ENCODE measurements at regions not wholly inside any gene's neighbourhood (a gene's known extent, or its start where the extent isn't known, plus 50 kb on each side); places are given as distances from the start of the nearest gene placed in this dataset.

DNA sequence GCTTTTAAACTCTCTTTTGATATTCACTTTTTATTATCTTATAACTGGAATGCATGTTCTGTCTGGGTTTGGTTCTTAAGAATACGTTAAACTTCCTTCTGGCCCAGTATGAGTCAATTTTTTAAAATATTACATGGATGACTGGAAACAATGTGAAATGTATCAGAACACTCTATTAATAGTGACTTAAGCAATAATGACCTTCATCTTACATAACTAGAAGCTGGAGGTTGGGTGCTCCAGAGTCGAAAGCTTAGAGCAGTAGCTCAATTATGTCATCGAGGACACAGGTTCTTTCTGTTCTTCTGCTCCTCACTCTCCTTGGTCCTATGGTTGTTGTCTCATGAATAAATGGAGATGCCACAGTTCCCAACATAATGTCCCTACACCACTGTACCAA, 91.6 kb upstream of the FOXD3 start:
- H3K27ac ChIP-seq: no peak overlapping the region
- TF ChIP-seq POLR2AphosphoS5 (IDR thresholded peaks at IDR 0.05): no peak
- TF ChIP-seq POLR2A (IDR thresholded peaks at IDR 0.05): no peak
- TF ChIP-seq, protein P1, sequence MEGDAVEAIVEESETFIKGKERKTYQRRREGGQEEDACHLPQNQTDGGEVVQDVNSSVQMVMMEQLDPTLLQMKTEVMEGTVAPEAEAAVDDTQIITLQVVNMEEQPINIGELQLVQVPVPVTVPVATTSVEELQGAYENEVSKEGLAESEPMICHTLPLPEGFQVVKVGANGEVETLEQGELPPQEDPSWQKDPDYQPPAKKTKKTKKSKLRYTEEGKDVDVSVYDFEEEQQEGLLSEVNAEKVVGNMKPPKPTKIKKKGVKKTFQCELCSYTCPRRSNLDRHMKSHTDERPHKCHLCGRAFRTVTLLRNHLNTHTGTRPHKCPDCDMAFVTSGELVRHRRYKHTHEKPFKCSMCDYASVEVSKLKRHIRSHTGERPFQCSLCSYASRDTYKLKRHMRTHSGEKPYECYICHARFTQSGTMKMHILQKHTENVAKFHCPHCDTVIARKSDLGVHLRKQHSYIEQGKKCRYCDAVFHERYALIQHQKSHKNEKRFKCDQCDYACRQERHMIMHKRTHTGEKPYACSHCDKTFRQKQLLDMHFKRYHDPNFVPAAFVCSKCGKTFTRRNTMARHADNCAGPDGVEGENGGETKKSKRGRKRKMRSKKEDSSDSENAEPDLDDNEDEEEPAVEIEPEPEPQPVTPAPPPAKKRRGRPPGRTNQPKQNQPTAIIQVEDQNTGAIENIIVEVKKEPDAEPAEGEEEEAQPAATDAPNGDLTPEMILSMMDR (IDR thresholded peaks at IDR 0.05): no peak
- intact Hi-C loops (cut with DNase I; ENCODE audit: low total_unique reads): no loop called here

DNA sequence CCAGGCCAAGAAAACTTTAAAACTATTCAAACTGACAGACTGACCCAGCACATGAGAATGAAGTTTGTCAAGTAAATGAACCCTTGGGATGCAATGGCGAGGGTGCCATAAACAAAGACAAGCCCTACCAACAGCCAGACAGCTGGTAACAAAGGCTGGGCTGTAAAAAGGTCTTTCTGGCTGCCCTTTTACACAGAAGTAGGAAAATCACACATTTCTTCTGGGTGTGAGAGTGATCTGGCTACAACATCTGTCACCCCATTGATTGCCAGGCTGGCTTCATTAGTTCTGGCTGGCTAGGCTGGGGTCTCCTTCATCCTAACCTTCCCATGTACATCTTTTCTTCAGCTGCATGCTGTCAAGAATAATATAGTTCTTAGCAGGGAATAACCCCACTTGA, 83.6 kb upstream of the FOXD3 start:
- no peak for TF ChIP-seq POLR2AphosphoS5 (IDR thresholded peaks at IDR 0.05)
- TF ChIP-seq POLR2A (IDR thresholded peaks at IDR 0.05): no peak
- TF ChIP-seq, protein P1 (IDR thresholded peaks at IDR 0.05): no peak
- intact Hi-C loops (cut with DNase I; ENCODE audit: low total_unique reads): loop anchor here (5.0 kb wide), 1 partner anchor 706 kb away; no protein-coding TSS in a partner anchor
- H3K36me3 ChIP-seq: no peaks in the 10 kb centered on the region
- H3K4me3 ChIP-seq: no peak overlapping the region
- DNase-seq (ENCODE audit: low spot score in 2 of 2): no peak
- H3K27me3 ChIP-seq: no peaks in the 10 kb centered on the region
- H3K9me3 ChIP-seq: peaks cover 0 to 6% of the 10 kb centered on the region in 2 donors
- no peak overlapping the region for H3K27ac ChIP-seq
- H3K4me1 ChIP-seq: no peaks in the 10 kb centered on the region

More for the DNA sequence above, 91.6 kb upstream of the FOXD3 start:
- Histone ChIP-seq H3K4me3 (no peak overlapping the region), H3K36me3 (no peaks in the 10 kb centered on the region), H3K4me1 (no peaks in the 10 kb centered on the region), H3K9me3 (peaks cover 0 to 6% of the 10 kb centered on the region in 2 donors), H3K27me3 (no peaks in the 10 kb centered on the region)
- DNase-seq (ENCODE audit: low spot score in 2 of 2): no peak

DNA sequence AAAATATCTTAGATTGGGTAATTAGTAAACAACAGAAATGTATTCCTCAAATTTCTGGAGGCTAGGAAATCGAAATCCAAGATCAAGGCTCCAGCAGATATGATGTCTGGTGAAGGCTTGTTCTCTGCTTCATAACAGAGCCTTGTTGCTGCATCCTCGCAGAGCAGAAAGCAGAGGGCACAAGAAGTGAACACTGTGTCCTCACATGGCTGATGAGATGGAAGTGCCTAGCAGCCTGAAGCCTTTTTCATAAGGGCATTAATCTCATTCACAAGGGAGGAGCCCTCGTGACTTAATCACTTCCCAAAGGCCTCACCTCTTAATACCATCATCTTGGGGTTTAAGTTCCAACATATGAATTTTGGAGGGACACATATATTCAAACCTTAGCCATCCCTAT, 77.2 kb upstream of the FOXD3 start:
- intact Hi-C loops (cut with DNase I; ENCODE audit: low total_unique reads): no loop called here

DNA sequence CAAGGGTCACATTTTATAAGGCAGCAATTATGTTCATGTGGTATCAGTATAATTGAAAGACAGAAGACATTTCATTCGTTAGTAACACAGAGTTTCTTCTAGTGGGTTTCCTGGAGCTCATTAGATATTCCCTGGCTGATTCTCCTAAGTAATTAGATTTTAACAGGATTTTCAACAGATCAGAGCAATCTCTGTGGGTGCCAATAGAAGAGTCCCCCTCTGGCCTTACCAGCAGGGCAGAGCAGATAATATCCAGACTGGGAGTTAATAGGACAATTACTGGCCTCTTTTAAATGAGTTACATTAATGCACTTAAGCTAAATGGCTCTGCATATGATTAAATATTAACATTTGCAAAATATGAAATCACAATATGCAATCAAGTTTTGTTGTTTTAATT, 74.2 kb upstream of the FOXD3 start:
- H3K27me3 ChIP-seq: no peaks in the 10 kb centered on the region
- TF ChIP-seq POLR2AphosphoS5 (IDR thresholded peaks at IDR 0.05) (no peak), POLR2A (IDR thresholded peaks at IDR 0.05) (no peak)
- TF ChIP-seq, protein P1 (IDR thresholded peaks at IDR 0.05): no peak
- no peak overlapping the region for H3K27ac ChIP-seq
- no peaks in the 10 kb centered on the region for H3K36me3 ChIP-seq
- no peaks in the 10 kb centered on the region for H3K4me1 ChIP-seq
- H3K9me3 ChIP-seq: no peaks in the 10 kb centered on the region
- no peak overlapping the region for H3K4me3 ChIP-seq
- DNase-seq (ENCODE audit: low spot score in 2 of 2): no peak
- intact Hi-C loops (cut with DNase I; ENCODE audit: low total_unique reads): no loop called here

More for the DNA sequence above, 77.2 kb upstream of the FOXD3 start:
- Histone ChIP-seq H3K36me3 (no peaks in the 10 kb centered on the region), H3K4me1 (no peaks in the 10 kb centered on the region), H3K4me3 (no peak overlapping the region), H3K9me3 (no peaks in the 10 kb centered on the region), H3K27ac (no peak overlapping the region), H3K27me3 (no peaks in the 10 kb centered on the region)
- DNase-seq (ENCODE audit: low spot score in 2 of 2): no peak
- TF ChIP-seq, protein P1 (IDR thresholded peaks at IDR 0.05): no peak
- TF ChIP-seq POLR2A (IDR thresholded peaks at IDR 0.05) (no peak), POLR2AphosphoS5 (IDR thresholded peaks at IDR 0.05) (no peak)

DNA sequence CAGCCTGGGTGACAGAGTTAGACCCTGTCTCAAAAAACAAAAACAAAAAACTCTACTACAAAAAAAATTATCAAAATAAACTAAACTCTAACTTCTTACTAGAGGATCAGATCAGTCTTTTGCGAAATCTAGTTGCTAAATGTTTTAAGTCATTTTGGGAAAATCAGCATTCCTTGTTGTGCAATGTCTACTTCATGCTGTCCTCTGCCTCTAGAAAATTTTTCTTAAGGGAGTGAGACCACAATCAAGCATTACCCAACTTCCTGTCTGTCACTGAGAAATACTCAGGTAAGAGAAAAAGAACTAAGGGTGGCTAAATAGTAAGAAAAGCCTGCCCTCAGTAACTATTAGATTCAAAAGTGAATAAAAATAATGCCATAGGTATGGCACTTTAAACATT, 67.2 kb upstream of the FOXD3 start:
- H3K27me3 ChIP-seq: no peaks in the 10 kb centered on the region
- intact Hi-C loops (cut with DNase I; ENCODE audit: low total_unique reads): no loop called here
- H3K36me3 ChIP-seq: no peaks in the 10 kb centered on the region
- no peak for TF ChIP-seq POLR2AphosphoS5 (IDR thresholded peaks at IDR 0.05)
- TF ChIP-seq, protein P1 (IDR thresholded peaks at IDR 0.05): no peak
- TF ChIP-seq POLR2A (IDR thresholded peaks at IDR 0.05): no peak
- DNase-seq (ENCODE audit: low spot score in 2 of 2): no peak
- H3K27ac ChIP-seq: no peak overlapping the region
- no peaks in the 10 kb centered on the region for H3K9me3 ChIP-seq
- no peaks in the 10 kb centered on the region for H3K4me1 ChIP-seq
- no peak overlapping the region for H3K4me3 ChIP-seq

Data from breast epithelium (tissue), 4 donors.